HFF-Myc (cell line): ENCODE measurements at regions not wholly inside any gene's neighbourhood (a gene's known extent, or its start where the extent isn't known, plus 50 kb on each side); places are given as distances from the start of the nearest gene placed in this dataset.

ENCODE experiments used
- DNase-seq: peaks from one replicate; pipeline ENCODE4 v3.0.0-alpha.2; 2011; ENCODE audit warnings: low read depth; ENCODE audit errors: extremely low read depth
- H3K4me3 ChIP-seq: replicated peaks from 2 replicates; pipeline ENCODE4 v1.5.1; 2011; ENCODE audit warnings: low read depth, mild to moderate bottlenecking, control low read depth, low read length
- CTCF ChIP-seq: IDR thresholded peaks from 2 replicates; pipeline ENCODE4 v1.5.1; 2012; ENCODE audit warnings: mild to moderate bottlenecking, low read depth, low read length, control low read depth; ENCODE audit errors: missing control alignments

GRCh38 chr10:35711615-35712411 lies 69.7 kb upstream of the FZD8 start:
- no peak overlapping the region for H3K4me3 ChIP-seq
- no peak for TF ChIP-seq CTCF
- no peak for DNase-seq

GRCh38 chr10:35707642-35708425 lies 65.7 kb upstream of the FZD8 start:
- TF ChIP-seq CTCF, result no peak
- DNase-seq, result no peak

DNA sequence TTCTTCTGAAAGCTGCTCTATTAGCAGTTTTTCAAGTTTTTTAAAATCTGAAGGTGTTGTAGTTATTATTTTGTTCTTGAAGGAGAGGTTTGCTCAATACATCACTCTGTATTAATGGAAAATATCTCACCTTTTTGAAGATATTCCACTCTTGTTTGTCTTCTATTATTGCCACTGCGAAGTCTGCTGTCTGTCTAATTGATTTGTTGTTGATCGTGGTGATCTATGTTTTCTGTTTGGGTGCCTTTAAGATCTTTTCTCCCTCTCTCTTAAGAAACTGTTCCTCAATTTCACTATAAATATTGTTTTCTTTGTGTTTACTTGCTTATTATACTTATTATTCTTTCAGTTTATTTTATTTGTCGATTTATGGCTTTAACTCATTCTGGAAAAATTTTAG lies 64.9 kb upstream of the FZD8 start:
- TF ChIP-seq CTCF, result no peak
- no peak for DNase-seq

More at GRCh38 chr10:35707642-35708425, 65.7 kb upstream of the FZD8 start:
- H3K4me3 ChIP-seq, result no peak overlapping the region

DNA sequence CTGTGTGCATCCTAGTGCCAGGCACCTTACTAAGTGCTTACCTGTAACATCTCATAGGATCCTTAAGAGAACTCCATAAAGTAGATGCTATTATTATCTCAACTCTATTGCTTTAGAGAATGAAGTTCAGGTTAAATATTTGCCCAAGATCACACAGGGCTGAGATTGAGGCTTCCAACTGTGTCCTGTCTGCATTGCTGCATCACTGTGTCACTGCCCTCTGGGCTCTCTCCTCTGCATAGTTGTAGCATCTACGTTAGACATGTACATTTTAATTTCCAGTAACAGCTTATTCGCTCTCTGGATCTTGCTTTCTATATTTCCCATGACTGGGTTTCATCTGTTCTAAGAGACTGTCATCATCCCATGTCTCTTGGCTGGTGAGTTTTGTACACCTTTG lies 63.6 kb upstream of the FZD8 start:
- DNase-seq, result no peak
- H3K4me3 ChIP-seq, result no peak overlapping the region
- no peak for TF ChIP-seq CTCF

More for the DNA sequence above, 64.9 kb upstream of the FZD8 start:
- H3K4me3 ChIP-seq, result no peak overlapping the region

GRCh38 chr10:35705051-35705450 lies 63.0 kb upstream of the FZD8 start:
- H3K4me3 ChIP-seq, result no peak overlapping the region
- DNase-seq, result no peak
- TF ChIP-seq CTCF, result no peak

- no peak for DNase-seq
- no peak for TF ChIP-seq CTCF
- H3K4me3 ChIP-seq, result no peak overlapping the region
Measured at GRCh38 chr10:35704401-35704800, 62.3 kb upstream of the FZD8 start.
